NCI-H1048 (cell line): ENCODE measurements at regions not wholly inside any gene's neighbourhood (a gene's known extent, or its start where the extent isn't known, plus 50 kb on each side); places are given as distances from the start of the nearest gene placed in this dataset.
"Not testable (repeated sequence)": the region's sequence is repeated elsewhere in the genome, so short reads cannot be mapped to it uniquely, and the experiment has no call there.

Source experiments
- DNase-seq: peaks from one replicate; lab custom pipeline; 2025; lab: John Stamatoyannopoulos, UW

GRCh38 chr13:65825039-65825438 lies 1405.1 kb downstream of the PCDH9 start:
- DNase-seq: no peak

DNA sequence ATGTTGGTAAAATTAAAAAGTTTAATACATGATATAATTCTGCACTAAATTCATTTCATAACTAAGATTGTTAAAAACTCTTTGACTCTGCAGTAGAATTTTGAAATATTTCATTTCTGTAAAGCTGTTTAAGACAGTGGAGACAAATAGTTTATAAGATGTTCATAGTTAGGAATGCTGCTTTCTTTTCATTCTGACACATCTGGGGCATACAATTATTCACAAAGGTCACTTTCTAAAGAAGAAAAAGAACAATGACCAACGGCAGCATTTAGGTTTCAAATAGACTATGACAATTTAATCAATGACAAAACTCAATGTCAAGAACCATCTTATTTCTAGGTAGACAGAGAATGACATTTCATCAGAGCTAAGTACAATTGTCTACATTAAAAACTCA lies 1422.1 kb downstream of the PCDH9 start:
- no peak for DNase-seq

GRCh38 chr13:65803530-65804392 lies 1426.4 kb downstream of the PCDH9 start:
- DNase-seq: no peak

DNA sequence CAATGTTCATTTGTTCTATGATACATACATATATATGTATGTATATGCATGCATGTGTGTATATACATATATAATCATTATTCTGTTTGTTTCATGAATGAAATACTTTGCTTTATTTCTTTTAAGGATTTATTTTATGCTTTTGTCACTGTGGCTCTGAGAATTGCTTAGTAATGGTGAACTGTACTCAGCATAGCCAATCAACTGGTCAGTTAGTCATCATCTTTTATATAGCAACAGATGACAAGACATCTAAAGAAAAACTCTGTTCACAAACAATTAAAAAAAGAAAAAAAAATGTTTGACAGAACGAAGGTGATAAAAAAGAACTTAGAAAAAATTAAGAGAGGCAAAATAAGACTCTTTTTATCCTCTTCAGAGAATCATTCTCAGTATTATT lies 1440.3 kb downstream of the PCDH9 start:
- no peak for DNase-seq

DNA sequence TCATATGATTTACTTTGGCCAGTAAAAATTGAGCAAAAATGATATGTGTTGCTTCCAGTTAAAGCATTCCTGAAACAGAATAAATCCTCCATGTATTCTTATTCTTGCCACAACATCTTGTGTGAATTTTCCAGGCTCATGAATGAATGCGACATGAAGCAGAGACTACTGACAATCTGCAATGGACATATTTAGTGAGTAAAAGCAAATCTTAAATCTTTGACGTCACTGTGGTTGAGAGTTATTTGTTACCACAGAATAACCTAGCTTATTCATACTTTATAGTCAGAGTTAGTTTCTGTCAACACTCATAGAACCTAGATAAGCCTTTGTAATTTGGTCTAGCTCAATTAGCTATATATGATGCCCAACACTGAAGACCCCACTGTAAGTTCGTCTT lies 1443.1 kb downstream of the PCDH9 start:
- DNase-seq: no peak

- no peak for DNase-seq
These were observed 1445.9 kb downstream of the PCDH9 start for GRCh38 chr13:65784088-65784816.

DNA sequence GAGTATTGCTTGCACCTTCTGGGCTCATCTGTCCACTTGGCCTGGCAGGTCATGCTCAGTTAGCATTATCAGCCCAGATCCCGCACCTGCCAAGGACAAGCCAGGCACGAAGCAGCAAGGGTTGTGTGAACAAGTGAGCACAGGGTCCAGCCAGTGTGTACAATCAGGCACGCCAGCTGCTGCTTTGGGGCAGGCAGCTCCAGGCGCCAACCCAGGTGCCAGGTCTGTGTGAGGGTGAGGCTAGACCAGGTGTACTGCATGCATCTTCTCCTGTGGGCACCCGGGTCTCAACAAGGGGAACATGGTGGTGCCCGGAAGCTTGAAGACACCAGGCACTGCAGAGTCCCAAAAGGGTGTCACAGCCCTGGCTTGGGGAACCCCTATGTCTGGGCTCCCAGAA lies 1446.8 kb downstream of the PCDH9 start:
- DNase-seq: no peak

DNA sequence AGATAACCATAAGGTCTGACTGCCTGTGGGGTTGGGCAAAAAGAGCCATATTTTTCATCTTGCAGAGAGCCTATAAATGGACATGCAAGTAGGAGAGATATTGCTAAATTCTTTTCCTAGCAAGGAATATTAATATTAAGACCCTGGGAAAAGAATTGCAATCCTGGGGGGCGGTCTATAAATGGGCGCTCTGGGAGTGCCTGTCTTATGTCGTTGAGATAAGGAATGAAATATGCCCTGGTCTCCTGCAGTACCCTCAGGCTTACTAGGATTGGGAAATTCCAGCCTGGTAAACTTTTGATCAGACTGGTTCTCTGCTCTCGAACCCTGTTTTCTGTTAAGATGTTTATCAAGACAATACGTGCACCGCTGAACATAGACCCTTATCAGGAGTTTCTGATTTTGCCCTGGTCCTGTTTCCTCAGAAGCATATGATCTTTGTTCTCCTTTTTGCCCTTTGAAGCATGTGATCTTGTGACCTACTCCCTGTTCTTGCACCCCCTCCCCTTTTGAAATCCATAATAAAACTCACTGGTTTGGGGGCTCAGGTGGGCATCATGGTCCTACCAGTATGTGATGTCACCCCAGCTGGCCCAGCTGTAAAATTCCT lies 1458.3 kb downstream of the PCDH9 start:
- DNase-seq: not testable (repeated sequence)

GRCh38 chr13:65768545-65768944 lies 1461.6 kb downstream of the PCDH9 start:
- DNase-seq: no peak

GRCh38 chr13:65763811-65764210 lies 1466.3 kb downstream of the PCDH9 start:
- no peak for DNase-seq

- DNase-seq: no peak
These were observed 1468.1 kb downstream of the PCDH9 start for GRCh38 chr13:65762012-65762411.

GRCh38 chr13:65756071-65756671 lies 1474.0 kb downstream of the PCDH9 start:
- no peak for DNase-seq

DNA sequence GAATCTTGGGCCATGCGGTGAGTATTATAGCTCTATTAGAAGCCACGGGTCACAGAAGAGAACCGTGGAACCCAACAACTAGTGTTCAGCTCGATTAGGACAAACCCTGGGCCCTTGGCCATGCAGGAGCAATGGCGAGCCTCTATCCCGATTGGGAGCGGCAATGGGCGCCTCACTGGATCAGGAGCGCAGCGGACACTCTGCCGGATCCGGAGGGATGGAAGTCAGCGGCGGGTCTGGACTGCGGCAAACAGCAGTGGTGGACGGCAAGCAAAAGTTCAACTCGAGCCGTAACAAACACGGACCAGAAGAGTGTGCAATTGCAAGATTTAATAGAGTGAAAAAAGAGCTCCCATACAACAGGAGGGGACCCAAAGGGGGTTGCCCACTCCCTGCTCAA lies 1481.9 kb downstream of the PCDH9 start:
- no peak for DNase-seq

GRCh38 chr13:65746406-65746921 lies 1483.7 kb downstream of the PCDH9 start:
- DNase-seq: no peak

GRCh38 chr13:65744836-65745235 lies 1485.3 kb downstream of the PCDH9 start:
- no peak for DNase-seq

GRCh38 chr13:65733110-65733509 lies 1497.0 kb downstream of the PCDH9 start:
- DNase-seq: no peak

DNA sequence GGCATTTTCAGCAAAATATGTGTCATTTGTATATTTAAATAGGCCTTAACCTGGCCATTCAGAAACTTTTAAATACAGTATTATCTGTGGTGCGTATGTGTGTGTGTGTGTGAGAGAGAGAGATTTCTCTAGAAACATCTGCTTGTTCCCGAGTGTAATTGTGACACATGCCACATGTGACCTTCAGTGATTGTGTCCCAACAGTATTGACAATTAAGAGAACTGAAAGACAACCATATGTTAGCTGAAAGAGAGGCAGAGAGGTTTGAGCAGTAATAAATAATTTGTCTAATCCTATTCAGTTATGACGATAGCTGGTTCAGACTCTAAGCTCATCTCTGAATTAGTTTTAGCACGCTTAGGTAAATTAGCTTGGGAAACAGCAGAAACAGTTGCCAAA lies 1503.1 kb downstream of the PCDH9 start:
- no peak for DNase-seq

DNA sequence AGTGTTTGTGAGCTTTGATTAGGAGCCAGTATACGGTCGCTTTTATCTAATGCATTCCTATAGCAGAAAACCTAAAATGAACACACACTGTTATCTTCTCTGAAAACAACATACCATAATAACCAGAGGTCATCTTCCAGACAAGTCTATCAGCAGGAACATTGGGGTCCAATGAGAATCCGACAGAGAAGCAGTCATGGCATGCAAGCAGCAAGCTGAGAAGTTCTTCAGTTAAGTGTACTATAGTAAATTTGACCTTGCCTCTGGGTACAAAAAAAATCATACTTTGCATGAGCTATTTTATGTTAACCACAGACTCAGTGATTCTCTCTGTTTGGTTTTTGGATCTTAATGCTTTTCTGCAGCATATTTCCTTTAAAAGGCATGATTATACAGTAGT lies 1505.1 kb downstream of the PCDH9 start:
- no peak for DNase-seq

GRCh38 chr13:65724226-65724625 lies 1505.9 kb downstream of the PCDH9 start:
- no peak for DNase-seq

GRCh38 chr13:65722506-65722905 lies 1507.6 kb downstream of the PCDH9 start:
- DNase-seq: no peak

DNA sequence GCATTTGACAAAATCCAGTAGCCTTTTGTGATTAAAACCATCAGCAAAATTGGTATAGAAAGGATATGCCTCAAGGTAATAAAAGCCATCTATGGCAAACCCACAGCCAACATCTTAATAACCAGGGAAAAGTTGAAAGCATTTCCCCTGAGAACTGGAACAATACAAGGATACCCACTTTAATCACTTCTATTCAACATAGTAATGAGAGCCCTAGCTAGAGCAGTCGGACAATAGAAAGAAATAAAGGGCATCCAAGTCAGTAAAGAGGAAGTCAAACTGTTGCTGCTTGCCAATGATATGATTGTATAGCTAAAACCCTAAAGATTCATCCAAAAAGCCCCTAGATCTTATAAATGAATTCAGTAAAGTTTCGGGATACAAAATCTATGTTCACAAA lies 1510.3 kb downstream of the PCDH9 start:
- DNase-seq: no peak

- no peak for DNase-seq
These were observed 1519.6 kb downstream of the PCDH9 start for GRCh38 chr13:65710514-65710913.
